ENCODE measurements at regions not wholly inside any gene's neighbourhood (a gene's known extent, or its start where the extent isn't known, plus 50 kb on each side); places are given as distances from the start of the nearest gene placed in this dataset.

DNA sequence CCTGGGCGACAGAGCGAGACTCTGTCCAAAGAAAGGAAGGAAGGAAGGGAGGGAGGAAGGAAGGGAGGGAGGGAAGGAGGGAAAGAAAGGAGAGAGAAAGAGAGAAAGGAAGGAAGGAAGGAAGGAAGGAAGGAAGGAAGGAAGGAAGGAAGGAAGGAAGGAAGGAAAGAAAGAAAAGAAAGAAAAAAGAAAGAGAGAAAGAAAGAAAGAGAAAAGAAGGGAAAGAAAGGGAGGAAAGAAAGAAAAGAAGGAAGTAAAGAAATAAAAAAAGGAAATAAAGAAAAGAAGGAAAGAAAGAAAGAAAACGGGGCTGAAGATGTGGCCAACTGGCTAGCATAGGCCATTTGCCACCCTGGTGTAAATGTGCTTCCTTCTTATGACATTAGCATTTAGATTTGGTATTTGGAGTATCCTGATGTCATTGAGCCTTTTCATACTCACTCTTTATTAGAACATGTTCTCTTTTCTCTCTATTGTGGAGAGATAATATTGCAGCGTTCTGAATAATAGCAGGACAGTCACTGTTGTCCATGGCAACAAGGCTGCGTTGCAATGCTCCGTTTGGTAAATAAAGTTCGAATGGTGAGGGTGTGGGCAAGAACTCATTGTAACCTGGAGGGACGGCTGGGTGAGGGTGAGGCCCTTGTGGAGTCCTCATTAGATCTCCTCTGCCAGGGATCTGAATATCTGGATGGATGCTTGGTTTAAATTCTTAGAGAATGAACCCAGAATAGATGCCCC lies 173.9 kb upstream of the UBL3 start:
- TF ChIP-seq, protein P1, sequence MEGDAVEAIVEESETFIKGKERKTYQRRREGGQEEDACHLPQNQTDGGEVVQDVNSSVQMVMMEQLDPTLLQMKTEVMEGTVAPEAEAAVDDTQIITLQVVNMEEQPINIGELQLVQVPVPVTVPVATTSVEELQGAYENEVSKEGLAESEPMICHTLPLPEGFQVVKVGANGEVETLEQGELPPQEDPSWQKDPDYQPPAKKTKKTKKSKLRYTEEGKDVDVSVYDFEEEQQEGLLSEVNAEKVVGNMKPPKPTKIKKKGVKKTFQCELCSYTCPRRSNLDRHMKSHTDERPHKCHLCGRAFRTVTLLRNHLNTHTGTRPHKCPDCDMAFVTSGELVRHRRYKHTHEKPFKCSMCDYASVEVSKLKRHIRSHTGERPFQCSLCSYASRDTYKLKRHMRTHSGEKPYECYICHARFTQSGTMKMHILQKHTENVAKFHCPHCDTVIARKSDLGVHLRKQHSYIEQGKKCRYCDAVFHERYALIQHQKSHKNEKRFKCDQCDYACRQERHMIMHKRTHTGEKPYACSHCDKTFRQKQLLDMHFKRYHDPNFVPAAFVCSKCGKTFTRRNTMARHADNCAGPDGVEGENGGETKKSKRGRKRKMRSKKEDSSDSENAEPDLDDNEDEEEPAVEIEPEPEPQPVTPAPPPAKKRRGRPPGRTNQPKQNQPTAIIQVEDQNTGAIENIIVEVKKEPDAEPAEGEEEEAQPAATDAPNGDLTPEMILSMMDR (IDR thresholded peaks at IDR 0.05; ENCODE audit: extremely low read depth in 1 of 2, insufficient read depth in 1 of 2, low read depth in 1 of 2, low read length in 2 of 2), result no peak
- TF ChIP-seq POLR2A (IDR thresholded peaks at IDR 0.05; ENCODE audit: low read depth, low read length) (no peak), GATA2 (IDR thresholded peaks at IDR 0.05; ENCODE audit: insufficient read depth, insufficient read length, low read depth, low read length) (no peak)
